Renal cortical epithelial cell (primary cell): ENCODE measurements at regions not wholly inside any gene's neighbourhood (a gene's known extent, or its start where the extent isn't known, plus 50 kb on each side); places are given as distances from the start of the nearest gene placed in this dataset.
A peak's percentile ranks its signal among the peaks of the same experiment; 100 is the strongest.
"Not testable (repeated sequence)": the region's sequence is repeated elsewhere in the genome, so short reads cannot be mapped to it uniquely, and the experiment has no call there.

Experiments used
- DNase-seq: peaks from one replicate; pipeline ENCODE4 v3.0.0-alpha.2; 2011; ENCODE audit warnings: low read depth

DNA sequence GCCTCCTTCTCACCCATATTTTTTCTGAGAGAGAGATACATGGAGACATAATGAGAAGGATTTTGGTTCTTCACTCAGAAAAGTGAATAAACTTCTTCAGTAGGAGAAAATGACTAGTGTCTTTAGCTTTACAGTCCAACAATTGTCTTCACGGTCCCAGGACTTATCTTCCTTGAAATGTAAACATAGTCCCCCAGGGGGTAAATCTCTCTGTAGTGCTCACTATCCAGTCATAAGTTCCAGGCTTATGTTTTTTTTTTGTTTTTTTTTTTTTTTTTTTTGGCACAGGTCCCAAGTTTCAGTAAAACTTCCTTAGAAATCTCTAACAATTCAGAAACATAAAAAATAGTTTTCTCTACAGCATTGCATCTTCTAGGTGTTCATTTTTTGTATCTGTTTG, 890.2 kb upstream of the B3GALT2 start:
- DNase-seq, result no peak

DNA sequence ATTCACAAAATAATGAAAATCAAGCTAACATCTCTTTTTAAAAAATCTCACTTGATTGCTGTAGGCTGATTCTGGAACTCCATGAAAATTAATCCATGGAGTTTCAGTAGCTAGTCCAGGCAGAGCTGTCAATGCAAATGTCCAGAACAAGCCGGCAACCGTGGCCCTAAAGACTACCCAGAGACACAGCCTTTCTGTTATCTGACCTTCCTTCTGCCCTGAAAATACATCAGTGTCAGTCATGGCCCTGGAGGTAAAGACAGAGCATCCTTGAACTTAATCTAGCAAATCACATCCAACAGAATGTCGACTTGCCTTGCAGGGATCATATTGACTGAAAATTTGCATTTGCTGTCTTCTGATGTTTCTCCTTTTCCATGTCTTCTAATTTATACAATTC, 887.4 kb upstream of the B3GALT2 start:
- DNase-seq, result no peak

DNA sequence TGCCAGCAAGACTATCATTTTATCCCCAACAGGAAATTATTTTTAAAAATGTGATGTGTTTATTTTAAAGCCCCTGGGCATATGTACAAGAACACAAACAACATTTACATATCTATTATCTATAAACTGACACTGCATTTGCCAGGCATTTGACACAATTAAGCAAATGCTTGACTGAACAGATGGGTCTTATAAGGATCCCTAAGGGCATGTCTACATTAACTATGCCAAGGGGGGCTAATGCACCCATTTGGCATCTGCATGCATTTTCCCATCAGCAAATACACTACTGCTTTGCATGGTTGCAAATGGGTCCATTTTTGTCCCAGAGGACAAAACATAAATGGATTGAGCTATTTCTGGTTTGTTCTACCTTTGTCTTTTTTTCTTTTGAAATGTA, 884.8 kb upstream of the B3GALT2 start:
- DNase-seq, result no peak

DNA sequence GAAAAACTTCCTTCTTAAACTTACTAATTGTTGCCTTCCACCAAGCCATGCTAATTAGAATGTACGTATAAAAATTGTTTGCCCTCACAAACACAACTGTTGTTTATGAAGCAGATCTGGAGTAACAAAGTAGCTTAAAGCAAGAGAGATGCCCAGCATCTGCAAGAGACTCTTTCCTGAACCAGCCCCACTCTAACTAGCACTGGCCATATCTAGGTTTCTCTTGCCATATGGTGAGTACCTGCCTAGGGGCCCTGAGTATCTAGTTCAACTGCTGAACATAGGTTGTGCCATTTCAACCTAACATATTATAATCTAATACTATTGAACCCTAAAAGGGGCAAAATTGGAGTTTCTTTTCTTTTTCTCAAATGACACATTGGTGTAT, 883.4 kb upstream of the B3GALT2 start:
- no peak for DNase-seq

DNA sequence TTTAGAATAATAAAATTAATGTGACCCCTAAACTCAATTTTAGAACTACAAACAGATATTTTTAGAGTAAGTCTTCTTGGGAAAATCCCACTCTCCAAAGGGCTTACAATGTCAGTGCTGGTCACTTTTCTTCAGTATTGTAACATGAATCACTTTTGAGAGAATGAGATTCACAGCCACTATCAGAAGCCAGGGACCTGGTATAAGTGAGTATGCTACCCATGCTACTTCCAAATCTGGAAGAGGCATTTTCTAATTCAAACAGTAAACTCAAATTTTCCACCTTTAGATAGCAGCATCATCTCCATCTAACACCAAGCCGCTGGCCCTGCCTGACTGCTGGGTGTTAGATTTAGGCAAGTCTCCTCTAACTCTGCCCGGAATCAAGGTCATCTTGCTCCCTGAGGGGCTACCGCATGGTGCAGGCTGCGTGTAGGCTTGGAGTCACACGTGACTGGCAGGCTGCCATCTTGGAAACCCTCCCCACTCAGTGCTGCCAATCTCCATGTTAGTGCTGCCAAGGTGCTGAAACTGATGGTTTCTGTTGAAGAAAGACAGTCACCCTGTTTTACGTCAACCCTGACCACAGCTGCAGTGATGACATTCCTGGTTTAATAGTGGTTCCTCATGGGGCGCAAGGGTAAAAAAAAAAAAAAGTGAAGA, 882.9 kb upstream of the B3GALT2 start:
- DNase-seq, result no peak

DNA sequence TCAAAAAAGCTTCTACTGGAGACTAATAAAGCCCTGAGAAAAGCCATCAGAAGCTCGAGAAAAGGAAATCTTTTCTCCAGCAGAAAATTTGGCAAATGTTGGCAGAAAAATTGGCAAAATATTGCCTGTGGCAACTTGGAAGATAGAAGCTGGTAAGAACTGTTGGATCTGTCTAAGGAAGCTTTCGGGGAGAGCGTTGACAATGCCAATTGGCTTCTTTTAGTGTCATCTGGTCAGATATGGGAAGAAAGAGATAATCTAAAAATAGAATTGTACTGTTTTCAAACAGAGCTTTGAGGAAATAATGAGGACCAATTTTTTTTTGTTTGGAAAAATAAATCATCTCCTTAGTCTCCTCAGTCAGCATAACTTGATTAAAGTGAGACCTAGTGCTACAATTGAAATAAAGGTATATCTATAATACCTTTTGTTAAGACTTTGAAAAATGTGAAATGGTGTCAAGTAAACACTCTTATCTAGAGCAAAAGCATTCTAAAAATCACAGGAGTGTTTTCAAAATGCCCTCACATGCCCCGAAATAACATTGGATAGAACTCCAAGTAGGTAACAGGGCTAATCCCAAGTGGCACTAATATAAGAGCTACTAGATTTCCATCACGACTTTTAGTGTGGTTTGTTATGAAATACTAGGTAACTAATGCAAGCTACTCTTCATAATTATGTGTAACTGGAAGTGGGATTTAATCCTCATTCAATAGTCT, 882.2 kb upstream of the B3GALT2 start:
- DNase-seq, result no peak

DNA sequence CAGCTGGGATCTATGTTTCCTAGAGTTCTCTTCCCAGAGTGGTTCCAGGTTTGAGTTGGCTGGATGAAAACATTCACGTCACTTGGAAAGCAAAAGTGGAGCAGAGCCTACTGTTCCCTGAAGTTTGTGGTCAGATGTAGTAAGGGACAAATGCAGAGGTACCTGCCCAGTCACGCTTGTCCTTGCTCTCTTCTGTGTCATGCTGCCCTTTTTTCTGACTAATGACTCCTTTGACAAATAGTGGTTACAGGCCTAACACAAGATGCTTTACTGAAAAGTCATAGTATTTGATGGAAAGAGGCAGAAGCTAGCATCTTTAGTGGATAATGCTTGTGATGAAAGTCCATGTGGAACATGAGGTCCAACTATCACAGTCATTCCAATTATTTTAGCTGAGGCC, 881.4 kb upstream of the B3GALT2 start:
- peak; percentile 37 for DNase-seq

DNA sequence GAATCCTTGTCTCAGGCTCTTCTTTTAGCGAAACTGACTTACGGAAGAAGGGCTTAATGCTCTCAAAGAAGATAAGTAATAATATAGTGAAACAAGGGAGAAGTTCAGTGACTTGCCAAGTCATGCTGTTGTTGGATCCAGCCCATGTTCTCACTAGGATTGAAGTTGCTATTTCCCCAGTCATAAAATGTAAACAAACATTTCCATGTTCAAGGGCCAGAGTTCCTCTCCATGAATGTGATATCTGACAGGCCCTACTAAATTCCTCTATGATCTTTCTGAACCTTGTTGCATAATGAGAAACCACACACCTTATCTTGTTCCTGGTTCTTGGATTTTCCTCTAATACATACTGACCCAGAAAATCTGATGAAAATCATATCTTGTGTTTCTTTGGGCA, 876.5 kb upstream of the B3GALT2 start:
- DNase-seq, result no peak

DNA sequence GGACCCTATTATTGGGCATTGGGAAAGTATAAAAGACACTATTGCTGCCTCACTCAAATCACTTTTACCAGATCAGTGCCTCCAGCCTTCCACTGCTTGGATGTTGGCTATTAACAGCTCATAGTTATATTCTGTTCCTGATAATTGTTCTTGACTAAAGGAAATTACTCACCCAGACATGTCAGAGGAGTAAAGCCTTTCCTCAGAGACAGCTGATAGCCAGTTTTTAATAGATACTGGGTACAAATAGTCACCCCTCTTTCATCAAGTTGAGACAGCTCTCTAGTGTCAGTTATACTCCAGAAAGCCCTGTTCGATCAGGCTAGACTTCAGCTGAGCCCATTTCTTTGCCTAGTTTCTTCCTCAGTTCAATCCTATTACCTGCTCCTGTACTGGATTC, 876.1 kb upstream of the B3GALT2 start:
- DNase-seq, result no peak

DNA sequence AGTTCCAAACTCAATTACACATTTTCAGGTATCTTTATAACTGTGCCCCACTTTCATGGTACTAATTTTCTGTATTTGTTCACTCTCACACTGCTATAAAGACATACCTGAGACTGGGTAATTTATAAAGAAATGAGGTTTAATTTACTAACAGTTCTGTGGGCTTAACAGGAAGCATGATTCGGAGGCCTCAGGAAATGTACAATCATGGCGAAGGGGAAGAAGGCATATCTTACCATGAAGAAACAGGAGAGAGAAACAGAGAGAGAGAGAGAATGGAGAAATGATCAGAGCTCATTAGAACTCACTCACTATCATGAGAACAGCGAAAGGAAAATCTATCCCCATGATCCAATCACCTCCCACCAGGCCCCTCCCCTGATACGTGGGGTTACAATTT, 874.1 kb upstream of the B3GALT2 start:
- no peak for DNase-seq

DNA sequence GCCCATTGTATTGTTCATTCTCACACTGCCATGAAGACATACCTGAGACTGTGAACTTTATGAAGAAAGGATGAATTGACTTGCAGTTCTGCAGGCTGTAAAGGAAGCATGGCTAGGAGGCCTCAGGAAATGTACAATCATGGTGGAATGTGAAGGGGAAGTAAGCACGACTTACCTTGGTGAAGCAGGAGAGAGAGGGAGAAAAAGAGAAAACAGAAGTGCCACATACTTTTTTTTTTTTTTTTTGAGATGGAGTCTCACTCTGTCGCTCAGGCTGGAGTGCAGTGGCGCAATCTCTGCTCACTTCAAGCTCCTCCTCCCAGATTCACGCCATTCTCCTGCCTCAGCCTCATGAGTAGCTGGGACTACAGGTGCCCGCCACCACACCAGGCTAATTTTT, 871.9 kb upstream of the B3GALT2 start:
- not testable (repeated sequence) for DNase-seq

DNA sequence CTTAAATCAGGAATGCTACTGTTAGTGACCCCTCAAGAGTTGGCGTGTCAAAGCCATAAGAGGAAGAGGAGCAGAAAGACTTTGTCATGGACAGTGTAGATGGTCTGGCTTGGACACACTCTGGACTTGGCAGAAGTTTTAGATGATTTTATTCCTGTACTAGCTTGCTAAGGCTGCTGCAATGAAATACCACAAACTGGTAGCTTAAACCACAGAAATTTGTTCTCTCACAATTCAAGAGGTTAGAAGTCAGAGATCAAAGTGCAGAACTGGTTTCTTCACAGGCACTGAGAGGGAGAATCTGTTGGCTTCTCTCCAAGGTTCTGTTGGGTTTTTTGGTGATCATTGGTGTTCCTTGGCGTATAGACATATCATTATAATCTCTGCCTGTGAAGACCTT, 869.8 kb upstream of the B3GALT2 start:
- DNase-seq, result peak; percentile 84

DNA sequence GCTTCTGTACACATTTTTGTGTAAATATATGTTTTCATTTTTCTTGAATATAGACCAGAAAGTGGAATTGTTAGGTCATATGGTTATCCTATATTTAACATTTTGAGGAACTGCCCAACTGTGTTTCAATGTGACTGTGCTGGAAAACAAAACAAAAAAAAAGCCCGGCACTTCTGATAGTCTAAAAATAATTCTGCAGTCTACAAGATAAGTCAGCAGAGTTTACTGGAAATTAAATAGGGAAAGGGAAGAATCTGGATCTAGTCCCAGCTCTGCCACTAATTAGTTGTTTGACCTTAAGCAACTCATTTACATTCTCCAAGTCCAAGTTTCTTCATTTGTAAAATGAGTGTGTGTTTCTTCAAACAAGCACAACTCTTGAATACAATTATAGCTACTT, 869.1 kb upstream of the B3GALT2 start:
- DNase-seq, result peak; percentile 46

DNA sequence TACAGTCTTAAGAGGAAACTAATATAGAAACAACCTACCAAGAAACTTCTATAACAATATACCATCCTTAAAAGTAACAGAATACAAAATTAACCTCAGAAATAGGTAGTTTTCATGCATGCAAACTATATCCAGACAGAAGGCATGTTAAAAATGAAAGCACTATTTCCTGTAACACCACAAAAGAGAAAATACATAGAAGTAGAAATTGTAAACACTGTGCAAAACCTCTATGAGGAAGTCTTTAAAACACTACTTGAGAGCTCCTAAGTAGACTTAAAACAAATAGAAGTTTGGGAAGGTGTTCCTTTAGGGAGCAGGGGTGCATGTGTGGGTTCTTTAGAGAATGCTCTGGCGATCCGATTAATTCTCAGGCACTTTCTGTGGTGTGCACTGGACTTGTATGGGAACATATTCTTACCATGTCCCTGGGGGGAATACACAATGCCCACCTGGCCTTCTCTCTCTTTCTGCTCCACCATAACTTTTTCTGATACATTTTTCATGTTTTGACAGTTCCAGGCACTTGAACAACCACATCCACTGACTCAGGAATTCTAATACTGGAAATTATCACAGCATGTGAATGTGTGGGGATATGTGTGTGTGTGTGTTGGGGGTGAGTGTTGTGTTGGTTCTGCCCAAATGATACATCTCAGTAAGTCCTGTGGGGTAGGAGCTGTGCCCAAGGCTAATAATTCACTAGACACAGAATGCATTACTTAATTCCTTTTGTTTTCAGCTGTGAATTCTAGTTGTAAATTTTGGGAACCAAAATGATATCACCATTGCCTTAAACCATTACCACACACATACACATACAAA, 866.3 kb upstream of the B3GALT2 start:
- DNase-seq, result peak; percentile 75

DNA sequence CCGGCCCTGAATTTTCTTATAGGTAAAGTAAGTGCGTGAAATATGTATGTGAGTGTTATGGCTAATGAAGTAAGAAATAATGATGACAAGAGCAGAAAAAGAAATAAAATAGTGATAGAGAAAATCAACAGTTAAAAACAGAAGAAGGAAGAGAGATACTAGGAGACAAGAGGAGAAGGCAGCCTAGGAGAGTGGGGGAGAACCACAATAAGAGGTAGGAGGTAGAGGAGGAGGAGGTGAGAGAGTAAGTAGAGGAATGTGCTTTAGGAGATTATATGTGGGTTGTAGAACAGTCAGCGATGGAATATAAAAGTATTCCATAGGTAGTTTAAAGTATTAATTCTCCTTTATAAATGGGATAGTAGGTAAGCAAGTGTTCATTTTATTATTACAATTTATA, 861.5 kb upstream of the B3GALT2 start:
- no peak for DNase-seq

DNA sequence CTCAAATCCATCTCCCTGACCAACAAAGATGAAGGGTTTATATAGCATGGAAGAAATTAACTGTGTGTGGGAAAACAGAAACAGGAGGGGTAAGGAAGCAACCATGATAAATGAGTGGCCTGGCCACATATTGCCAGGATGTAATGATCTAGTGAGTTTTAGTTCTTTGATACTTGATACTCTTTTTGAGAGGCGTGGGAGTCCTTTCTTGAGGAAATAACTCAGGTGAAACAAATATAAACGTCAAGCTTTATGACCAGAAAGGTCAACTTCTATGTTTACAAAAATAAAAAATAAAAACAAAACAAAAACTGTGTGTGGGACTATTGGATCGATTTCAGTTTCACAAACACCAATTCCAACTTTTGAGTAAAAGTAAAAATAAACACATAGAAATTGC, 860.8 kb upstream of the B3GALT2 start:
- DNase-seq, result no peak

DNA sequence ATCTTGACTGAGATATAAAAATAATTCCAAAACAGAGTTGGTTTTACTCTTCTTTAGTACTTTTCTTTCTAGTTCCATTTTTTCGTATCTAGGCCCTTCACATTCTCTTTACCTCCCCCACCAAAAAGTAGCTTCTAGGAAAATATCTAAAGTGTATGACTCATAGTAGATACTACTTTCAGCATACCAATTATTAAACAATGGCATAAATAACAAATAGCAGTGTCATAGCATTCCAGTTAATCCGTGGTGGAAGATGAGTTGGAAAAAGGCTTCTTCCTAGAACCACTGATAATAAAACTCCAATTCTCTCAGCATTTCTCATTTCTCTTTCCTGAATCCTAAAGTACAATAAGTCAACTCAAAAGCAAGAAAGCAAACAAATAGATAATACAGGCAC, 859.0 kb upstream of the B3GALT2 start:
- peak; percentile 58 for DNase-seq

DNA sequence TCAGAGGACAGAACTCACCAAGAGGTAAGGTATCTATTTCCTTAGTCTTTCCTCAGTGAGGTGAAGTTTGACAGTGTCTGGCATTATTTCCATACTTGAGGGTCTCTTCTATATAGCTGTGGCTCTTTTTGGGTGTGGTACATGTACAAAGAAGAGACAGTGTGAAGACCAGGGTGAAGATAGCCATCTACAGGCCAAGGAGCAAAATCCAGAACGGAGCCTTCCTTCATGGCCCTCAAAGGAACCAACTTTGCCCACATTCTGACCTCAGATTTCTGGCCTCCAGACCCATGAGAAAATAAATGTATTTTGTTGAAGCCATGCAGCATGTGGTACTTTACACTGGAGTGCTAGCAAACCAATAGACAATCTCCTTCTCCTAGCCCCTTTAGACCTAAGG, 858.5 kb upstream of the B3GALT2 start:
- DNase-seq, result no peak

DNA sequence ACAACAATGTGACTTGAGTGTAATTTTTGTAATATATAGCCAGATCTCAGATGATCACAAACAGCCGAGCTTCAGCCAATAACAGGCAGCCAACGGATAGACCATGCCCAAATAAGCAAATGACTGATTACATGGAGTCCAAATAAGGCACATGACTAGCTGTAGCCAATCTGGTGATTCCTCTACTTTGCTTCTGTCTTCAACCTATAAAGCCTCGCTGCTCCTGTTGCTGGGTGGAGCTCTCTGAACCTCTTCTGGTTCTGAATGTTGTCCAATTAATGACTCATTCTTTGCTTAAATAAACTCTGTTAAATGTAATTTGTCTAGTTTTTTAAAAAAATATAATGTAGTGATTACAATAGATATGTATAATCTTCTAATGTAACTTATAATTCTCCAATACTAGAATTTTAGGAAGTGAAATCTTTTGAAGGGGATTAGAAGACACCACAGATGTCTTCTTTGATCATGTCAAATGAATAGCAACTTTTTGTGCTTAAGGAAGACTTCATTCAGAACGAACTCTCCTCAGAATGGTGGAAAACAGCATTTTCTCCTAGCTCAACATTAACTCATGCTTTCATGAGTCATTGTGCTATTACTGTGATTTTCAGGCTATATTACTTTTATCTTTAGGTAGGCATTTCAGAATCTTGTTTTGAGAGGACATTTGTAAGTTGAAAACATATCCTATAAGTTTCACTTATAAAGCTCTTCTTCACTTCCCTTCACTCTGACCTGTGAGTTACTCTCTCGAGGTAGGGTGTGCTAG, 857.8 kb upstream of the B3GALT2 start:
- no peak for DNase-seq

DNA sequence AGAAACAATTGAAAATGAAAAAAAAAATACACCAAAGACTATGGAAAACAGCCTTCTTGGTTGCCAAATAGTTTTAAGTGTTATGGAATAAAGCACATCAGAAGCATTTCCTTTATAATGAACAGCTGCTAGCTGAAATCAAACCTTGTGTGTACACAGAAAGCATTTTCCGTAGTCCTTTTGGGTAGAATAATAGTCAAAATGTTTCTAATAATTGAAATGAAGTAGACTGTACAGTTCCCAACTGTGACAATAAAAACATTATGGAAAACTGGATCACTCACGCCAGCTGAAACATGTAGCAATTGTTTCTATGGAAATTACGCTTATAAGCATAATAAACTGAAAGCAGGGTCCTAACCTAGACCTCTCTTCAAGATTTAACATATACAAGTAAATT, 856.3 kb upstream of the B3GALT2 start:
- DNase-seq, result no peak

DNA sequence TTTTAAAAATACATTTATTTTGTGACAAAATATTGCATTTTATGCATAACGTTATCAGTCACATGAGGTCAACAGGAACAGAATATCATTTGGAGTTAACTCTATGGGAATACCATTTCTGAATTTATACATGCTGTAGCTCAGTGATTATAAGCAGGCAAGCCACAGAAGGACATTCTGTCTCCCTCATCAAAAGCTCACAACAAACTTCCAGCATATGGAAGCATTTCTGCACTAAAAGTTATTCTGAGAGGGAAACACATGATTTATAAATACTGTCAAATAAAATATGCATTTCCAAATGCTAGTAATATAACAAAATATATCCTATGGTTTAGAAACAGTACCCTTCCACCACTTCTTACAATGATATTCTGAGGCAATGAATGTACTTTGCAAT, 854.1 kb upstream of the B3GALT2 start:
- DNase-seq, result no peak

DNA sequence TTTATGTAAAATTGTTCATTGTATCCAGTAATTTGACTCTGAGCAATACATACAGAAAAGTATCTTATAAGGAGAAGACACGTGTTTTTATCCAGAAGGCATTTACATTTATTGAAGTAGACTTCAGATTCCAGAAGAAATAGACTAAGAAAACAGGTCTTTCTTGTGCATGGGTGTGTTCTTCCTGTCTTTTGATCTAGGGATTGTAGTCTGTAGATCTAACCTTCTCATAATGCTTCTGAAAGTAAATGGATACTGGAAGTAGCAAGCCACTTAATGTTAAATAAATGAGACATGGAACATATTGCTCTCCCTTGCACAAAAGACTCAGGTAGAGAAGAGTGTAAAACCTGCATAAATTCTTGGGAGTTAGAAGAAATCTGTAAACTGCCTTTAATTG, 853.2 kb upstream of the B3GALT2 start:
- no peak for DNase-seq
